ENCODE measurements at regions not wholly inside any gene's neighbourhood (a gene's known extent, or its start where the extent isn't known, plus 50 kb on each side); places are given as distances from the start of the nearest gene placed in this dataset.

DNA sequence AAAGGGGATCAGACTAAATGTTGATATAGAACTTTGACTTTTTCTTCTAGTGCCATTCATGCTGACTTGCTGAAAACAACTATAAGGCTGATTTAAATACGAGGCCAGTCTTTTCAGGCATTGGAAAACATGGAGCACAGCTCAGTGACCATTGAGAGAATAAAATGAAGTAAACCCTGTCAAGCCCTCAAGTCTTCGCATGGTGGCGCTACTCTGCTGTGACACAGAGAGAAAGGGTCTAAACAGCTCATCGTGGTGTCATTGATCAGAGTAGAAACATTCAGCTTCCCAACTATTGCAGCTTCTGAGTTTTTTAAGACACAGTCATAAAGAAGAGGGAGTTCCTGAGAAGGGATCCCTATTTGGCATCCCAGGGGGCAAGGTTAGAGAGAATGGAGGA lies 716.2 kb downstream of the DIPK2A start:
- TF ChIP-seq POLR2A (IDR thresholded peaks at IDR 0.05) = no peak
- TF ChIP-seq, protein P1, sequence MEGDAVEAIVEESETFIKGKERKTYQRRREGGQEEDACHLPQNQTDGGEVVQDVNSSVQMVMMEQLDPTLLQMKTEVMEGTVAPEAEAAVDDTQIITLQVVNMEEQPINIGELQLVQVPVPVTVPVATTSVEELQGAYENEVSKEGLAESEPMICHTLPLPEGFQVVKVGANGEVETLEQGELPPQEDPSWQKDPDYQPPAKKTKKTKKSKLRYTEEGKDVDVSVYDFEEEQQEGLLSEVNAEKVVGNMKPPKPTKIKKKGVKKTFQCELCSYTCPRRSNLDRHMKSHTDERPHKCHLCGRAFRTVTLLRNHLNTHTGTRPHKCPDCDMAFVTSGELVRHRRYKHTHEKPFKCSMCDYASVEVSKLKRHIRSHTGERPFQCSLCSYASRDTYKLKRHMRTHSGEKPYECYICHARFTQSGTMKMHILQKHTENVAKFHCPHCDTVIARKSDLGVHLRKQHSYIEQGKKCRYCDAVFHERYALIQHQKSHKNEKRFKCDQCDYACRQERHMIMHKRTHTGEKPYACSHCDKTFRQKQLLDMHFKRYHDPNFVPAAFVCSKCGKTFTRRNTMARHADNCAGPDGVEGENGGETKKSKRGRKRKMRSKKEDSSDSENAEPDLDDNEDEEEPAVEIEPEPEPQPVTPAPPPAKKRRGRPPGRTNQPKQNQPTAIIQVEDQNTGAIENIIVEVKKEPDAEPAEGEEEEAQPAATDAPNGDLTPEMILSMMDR (IDR thresholded peaks at IDR 0.05) = no peak

Data from lower leg skin (tissue), 3 donors.